H9 (cell line): ENCODE measurements at regions not wholly inside any gene's neighbourhood (a gene's known extent, or its start where the extent isn't known, plus 50 kb on each side); places are given as distances from the start of the nearest gene placed in this dataset.

Experiments used
- DNase-seq: peaks from one replicate; pipeline ENCODE4 v3.0.0-alpha.2; 2017
- H2AFZ ChIP-seq: one replicate; pipeline ENCODE4 v1.6.1; 2013; ENCODE audit warnings: mild to moderate bottlenecking, low read length, control low read depth, moderate library complexity
- H2AK5ac ChIP-seq: 2 replicates; pipeline ENCODE4 v1.6.1; 2013; ENCODE audit warnings: low read length, control low read depth, mixed read lengths; ENCODE audit not compliant: insufficient read length
- H2BK120ac ChIP-seq: one replicate; pipeline ENCODE4 v1.6.1; 2013; ENCODE audit warnings: low read depth, mild to moderate bottlenecking, low read length, control low read depth, inconsistent platforms; ENCODE audit not compliant: poor library complexity, severe bottlenecking
- H2BK12ac ChIP-seq: 2 replicates; pipeline ENCODE4 v1.6.1; 2013; ENCODE audit warnings: low read length, control low read depth, mixed read lengths, low read depth; ENCODE audit not compliant: insufficient read length
- H2BK15ac ChIP-seq: 2 replicates; pipeline ENCODE4 v1.6.1; 2013; ENCODE audit warnings: low read depth, low read length, control low read depth
- H2BK20ac ChIP-seq: one replicate; pipeline ENCODE4 v1.6.1; 2013; ENCODE audit warnings: low read depth, mild to moderate bottlenecking, low read length, control low read depth, inconsistent platforms; ENCODE audit not compliant: poor library complexity, severe bottlenecking
- H2BK5ac ChIP-seq: 2 replicates; pipeline ENCODE4 v1.6.1; 2013; ENCODE audit warnings: low read length, control low read depth, mixed read lengths; ENCODE audit not compliant: insufficient read length
- H3K14ac ChIP-seq: 2 replicates; pipeline ENCODE4 v1.6.1; 2013; ENCODE audit warnings: low read length, control low read depth; ENCODE audit not compliant: insufficient read depth
- H3K18ac ChIP-seq: 2 replicates; pipeline ENCODE4 v1.6.1; 2013; ENCODE audit warnings: low read depth, mild to moderate bottlenecking, mixed read lengths, low read length, control low read depth; ENCODE audit not compliant: insufficient read length
- H3K23ac ChIP-seq: 2 replicates; pipeline ENCODE4 v1.6.1; 2013; ENCODE audit warnings: low read length, control low read depth, mixed read lengths, low read depth; ENCODE audit not compliant: insufficient read length
- H3K23me2 ChIP-seq: 2 replicates; pipeline ENCODE4 v1.6.1; 2013; ENCODE audit warnings: low read depth, mild to moderate bottlenecking, mixed read lengths, low read length, control low read depth; ENCODE audit not compliant: insufficient read length, poor library complexity, severe bottlenecking
- H3K27ac ChIP-seq: 2 replicates; pipeline ENCODE4 v1.5.1; 2013; ENCODE audit warnings: low read length, control low read depth, mixed read lengths, low read depth; ENCODE audit not compliant: insufficient read length
- H3K27me3 ChIP-seq: 2 replicates; pipeline ENCODE4 v1.6.1; 2013; ENCODE audit warnings: low read length, control low read depth, inconsistent platforms; ENCODE audit not compliant: insufficient read depth
- H3K4ac ChIP-seq: 2 replicates; pipeline ENCODE4 v1.6.1; 2013; ENCODE audit warnings: low read depth, mild to moderate bottlenecking, control low read depth, inconsistent platforms, low read length, moderate library complexity
- H3K4me1 ChIP-seq: 2 replicates; pipeline ENCODE4 v1.6.1; 2013; ENCODE audit warnings: low read length, control low read depth, inconsistent platforms; ENCODE audit not compliant: insufficient read depth
- H3K4me2 ChIP-seq: 2 replicates; pipeline ENCODE4 v1.6.1; 2013; ENCODE audit warnings: low read length, control low read depth, mixed read lengths; ENCODE audit not compliant: insufficient read length, insufficient read depth
- H3K56ac ChIP-seq: 2 replicates; pipeline ENCODE4 v1.6.1; 2013; ENCODE audit warnings: low read depth, mild to moderate bottlenecking, mixed read lengths, low read length, control low read depth; ENCODE audit not compliant: insufficient read length
- H3K79me1 ChIP-seq: 2 replicates; pipeline ENCODE4 v1.6.1; 2013; ENCODE audit warnings: low read depth, mild to moderate bottlenecking, moderate library complexity, low read length, control low read depth, inconsistent platforms; ENCODE audit not compliant: insufficient read depth, poor library complexity, severe bottlenecking
- H3K79me2 ChIP-seq: 2 replicates; pipeline ENCODE4 v1.6.1; 2013; ENCODE audit warnings: low read length, control low read depth, inconsistent platforms; ENCODE audit not compliant: insufficient read depth
- H3K9ac ChIP-seq: 2 replicates; pipeline ENCODE4 v1.6.1; 2013; ENCODE audit warnings: low read length, control low read depth, mixed read lengths; ENCODE audit not compliant: insufficient read length; ENCODE audit errors: extremely low read depth
- H3K9me3 ChIP-seq: one replicate; pipeline ENCODE4 v1.6.1; 2013; ENCODE audit warnings: low read depth, low read length, inconsistent platforms; ENCODE audit not compliant: control insufficient read depth
- H3T11ph ChIP-seq: one replicate; pipeline ENCODE4 v1.6.1; 2013; ENCODE audit warnings: mild to moderate bottlenecking, low read length, control low read depth, inconsistent platforms
- H4K20me1 ChIP-seq: one replicate; pipeline ENCODE4 v1.6.1; 2013; ENCODE audit not compliant: control insufficient read depth, insufficient read length, insufficient read depth
- H4K5ac ChIP-seq: 2 replicates; pipeline ENCODE4 v1.6.1; 2013; ENCODE audit warnings: low read depth, mild to moderate bottlenecking, mixed read lengths, low read length, control low read depth; ENCODE audit not compliant: insufficient read length
- H4K8ac ChIP-seq: replicated peaks from 2 replicates; pipeline ENCODE4 v1.6.1; 2013; ENCODE audit warnings: low read length, control low read depth, mixed read lengths, low read depth; ENCODE audit not compliant: insufficient read length
- H4K91ac ChIP-seq: 2 replicates; pipeline ENCODE4 v1.6.1; 2013; ENCODE audit warnings: low read depth, mild to moderate bottlenecking, moderate library complexity, mixed read lengths, low read length, control low read depth; ENCODE audit not compliant: insufficient read length
- H3K27ac Mint-ChIP-seq, 3 experiments: 2 replicates in 2 of 3; 3 replicates in 1 of 3; pipeline ENCODE4 v1.8.0; 2020 to 2021; ENCODE audit warnings: mixed read lengths in 3 of 3, mild to moderate bottlenecking in 1 of 3, moderate library complexity in 1 of 3
- H3K27me3 Mint-ChIP-seq: 2 replicates; pipeline ENCODE4 v1.8.0; 2021; ENCODE audit warnings: low read depth, mild to moderate bottlenecking, moderate library complexity, mixed read lengths
- H3K36me3 Mint-ChIP-seq, 3 experiments: 2 replicates in 2 of 3; 3 replicates in 1 of 3; pipeline ENCODE4 v1.8.0; 2020 to 2021; ENCODE audit warnings: low read depth in 3 of 3, mixed read lengths in 3 of 3; ENCODE audit not compliant: insufficient read depth in 1 of 3
- H3K4me1 Mint-ChIP-seq, 2 experiments: 2 replicates each; pipeline ENCODE4 v1.8.0; 2020; ENCODE audit warnings: mixed read lengths in 2 of 2
- H3K4me3 Mint-ChIP-seq, 2 experiments: 2 replicates in 1 of 2; 3 replicates in 1 of 2; pipeline ENCODE4 v1.8.0; 2020 to 2021; ENCODE audit warnings: mild to moderate bottlenecking in 2 of 2, mixed read lengths in 2 of 2, moderate library complexity in 1 of 2
- H3K9me3 Mint-ChIP-seq, 2 experiments: 2 replicates in 1 of 2; 3 replicates in 1 of 2; pipeline ENCODE4 v1.8.0; 2020; ENCODE audit warnings: mild to moderate bottlenecking in 2 of 2, mixed read lengths in 2 of 2, moderate library complexity in 1 of 2
- WGBS: extraction: QIAGEN DNeasy Blood & Tissue Kit; methylation state at CpG from one replicate; pipeline ENCODE4 v1.1.7; 2013; ENCODE audit warnings: missing lambda C conversion rate, low lambda C conversion rate, mixed read lengths; ENCODE audit not compliant: insufficient read length; ENCODE audit errors: extremely low coverage; 5-methylcytosine and 5-hydroxymethylcytosine counted together
- TF ChIP-seq, protein P1 (sequence below): fragments of 200-600 bp; sonication (generic); conservative IDR thresholded peaks from 3 replicates; pipeline ENCODE4 v1.8.0; 2021; ENCODE audit warnings: antibody characterized with exemption, mild to moderate bottlenecking

DNA sequence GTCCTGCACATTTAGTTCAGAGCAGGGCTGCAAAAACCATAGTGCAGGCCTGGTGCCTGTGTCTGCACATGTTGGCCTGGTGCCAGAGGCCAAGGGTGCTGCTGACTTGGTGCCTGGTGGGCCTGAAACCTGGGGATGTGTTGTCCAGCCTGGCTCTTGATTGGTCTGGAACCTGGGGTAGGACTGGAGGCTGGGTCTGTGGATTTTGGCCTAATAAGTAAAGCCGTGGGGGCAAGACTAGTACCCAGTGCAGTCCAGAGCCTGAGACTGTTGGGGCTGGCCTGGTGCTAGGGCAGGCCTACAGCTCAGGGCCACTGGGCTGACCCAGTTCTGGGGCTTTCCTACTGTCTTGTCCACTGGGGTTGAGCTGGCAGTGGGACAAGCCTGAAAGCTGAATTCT lies 817.9 kb downstream of the DNAJB9 start:
- H3K23ac ChIP-seq, result no peak overlapping the region
- Mint-ChIP-seq H3K36me3 (no peaks in the 10 kb centered on the region; a peak in 1 of 7 replicates), H3K4me3 (no peak overlapping the region), H3K27ac (peak overlapping the region in 1 of 3 experiments; percentile 55; a peak in 1 of 7 replicates), H3K27me3 (no peaks in the 10 kb centered on the region), H3K9me3 (0 out of 5 replicates have a peak, but pooled peaks cover 0 to 2% of the 10 kb centered on the region in 2 experiments), H3K4me1 (no peaks in the 10 kb centered on the region)
- no peak overlapping the region for H3T11ph ChIP-seq
- no peak overlapping the region for H4K8ac ChIP-seq
- no peaks in the 10 kb centered on the region for H3K23me2 ChIP-seq
- H3K27ac ChIP-seq, result no peak overlapping the region
- TF ChIP-seq, protein P1, sequence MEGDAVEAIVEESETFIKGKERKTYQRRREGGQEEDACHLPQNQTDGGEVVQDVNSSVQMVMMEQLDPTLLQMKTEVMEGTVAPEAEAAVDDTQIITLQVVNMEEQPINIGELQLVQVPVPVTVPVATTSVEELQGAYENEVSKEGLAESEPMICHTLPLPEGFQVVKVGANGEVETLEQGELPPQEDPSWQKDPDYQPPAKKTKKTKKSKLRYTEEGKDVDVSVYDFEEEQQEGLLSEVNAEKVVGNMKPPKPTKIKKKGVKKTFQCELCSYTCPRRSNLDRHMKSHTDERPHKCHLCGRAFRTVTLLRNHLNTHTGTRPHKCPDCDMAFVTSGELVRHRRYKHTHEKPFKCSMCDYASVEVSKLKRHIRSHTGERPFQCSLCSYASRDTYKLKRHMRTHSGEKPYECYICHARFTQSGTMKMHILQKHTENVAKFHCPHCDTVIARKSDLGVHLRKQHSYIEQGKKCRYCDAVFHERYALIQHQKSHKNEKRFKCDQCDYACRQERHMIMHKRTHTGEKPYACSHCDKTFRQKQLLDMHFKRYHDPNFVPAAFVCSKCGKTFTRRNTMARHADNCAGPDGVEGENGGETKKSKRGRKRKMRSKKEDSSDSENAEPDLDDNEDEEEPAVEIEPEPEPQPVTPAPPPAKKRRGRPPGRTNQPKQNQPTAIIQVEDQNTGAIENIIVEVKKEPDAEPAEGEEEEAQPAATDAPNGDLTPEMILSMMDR, result no peak
- no peaks in the 10 kb centered on the region for H3K27me3 ChIP-seq
- DNase-seq, result no peak
- no peak overlapping the region for H2AFZ ChIP-seq
- no peaks in the 10 kb centered on the region for H4K20me1 ChIP-seq
- no CpG with 5 or more reads among the region's 1 CpG for WGBS
- H2BK5ac ChIP-seq, result no peak overlapping the region
- H3K79me1 ChIP-seq, result no peaks in the 10 kb centered on the region
- H3K4me2 ChIP-seq, result no peak overlapping the region
- H3K4ac ChIP-seq, result no peak overlapping the region
- H2BK15ac ChIP-seq, result no peak overlapping the region
- H2AK5ac ChIP-seq, result no peak overlapping the region
- H3K14ac ChIP-seq, result no peak overlapping the region; the same call in 1 of the 2 replicates
- no peaks in the 10 kb centered on the region for H3K79me2 ChIP-seq
- no peak overlapping the region for H4K91ac ChIP-seq
- H4K5ac ChIP-seq, result no peak overlapping the region
- no peak overlapping the region for H3K9ac ChIP-seq
- H3K56ac ChIP-seq, result no peak overlapping the region
- H3K18ac ChIP-seq, result no peak overlapping the region
- no peaks in the 10 kb centered on the region for H3K4me1 ChIP-seq
- H3K9me3 ChIP-seq, result no peaks in the 10 kb centered on the region
- no peak overlapping the region for H2BK20ac ChIP-seq
- H2BK12ac ChIP-seq, result no peak overlapping the region
- no peak overlapping the region for H2BK120ac ChIP-seq
